GM23248 (cell line): ENCODE measurements at regions not wholly inside any gene's neighbourhood (a gene's known extent, or its start where the extent isn't known, plus 50 kb on each side); places are given as distances from the start of the nearest gene placed in this dataset.

Source experiments
- DNase-seq: peaks from one replicate; pipeline ENCODE4 v3.0.0-alpha.2; 2015
- H2AFZ ChIP-seq: fragments of 200-600 bp; sonication (generic); 2 replicates; pipeline ENCODE4 v1.6.1; 2016; ENCODE audit warnings: antibody characterized with exemption
- H3F3A ChIP-seq: fragments of 200-600 bp; sonication (generic); 2 replicates; pipeline ENCODE4 v1.6.1; 2016; ENCODE audit warnings: mild to moderate bottlenecking, antibody characterized with exemption, mixed run types; ENCODE audit not compliant: insufficient read depth
- H3K27ac ChIP-seq: fragments of 200-600 bp; sonication (generic); 2 replicates; pipeline ENCODE4 v1.5.1; 2016; ENCODE audit warnings: mild to moderate bottlenecking
- H3K27me3 ChIP-seq: fragments of 200-600 bp; sonication (generic); replicated peaks from 2 replicates; pipeline ENCODE4 v1.6.1; 2016; ENCODE audit warnings: mild to moderate bottlenecking; ENCODE audit not compliant: insufficient read depth
- H3K36me3 ChIP-seq: fragments of 200-600 bp; sonication (generic); 2 replicates; pipeline ENCODE4 v1.6.1; 2016; ENCODE audit warnings: low read depth, mild to moderate bottlenecking
- H3K4me1 ChIP-seq: fragments of 200-600 bp; sonication (generic); 2 replicates; pipeline ENCODE4 v1.6.1; 2016; ENCODE audit warnings: mild to moderate bottlenecking; ENCODE audit not compliant: insufficient read depth
- H3K4me2 ChIP-seq: fragments of 200-600 bp; sonication (generic); one replicate; pipeline ENCODE4 v1.6.1; 2016; ENCODE audit warnings: mild to moderate bottlenecking; ENCODE audit not compliant: unreplicated experiment
- H3K4me3 ChIP-seq: fragments of 200-600 bp; sonication (generic); 2 replicates; pipeline ENCODE4 v1.5.1; 2016; ENCODE audit warnings: mild to moderate bottlenecking
- H3K79me2 ChIP-seq: fragments of 200-600 bp; sonication (generic); 2 replicates; pipeline ENCODE4 v1.6.1; 2016; ENCODE audit warnings: mild to moderate bottlenecking; ENCODE audit not compliant: insufficient read depth
- H3K9ac ChIP-seq: fragments of 200-600 bp; sonication (generic); 2 replicates; pipeline ENCODE4 v1.6.1; 2016; ENCODE audit warnings: mild to moderate bottlenecking
- H3K9me2 ChIP-seq: fragments of 200-600 bp; sonication (generic); 2 replicates; pipeline ENCODE4 v1.6.1; 2016; ENCODE audit warnings: mixed run types, mild to moderate bottlenecking, moderate library complexity; ENCODE audit not compliant: insufficient read depth
- H3K9me3 ChIP-seq: fragments of 200-600 bp; sonication (generic); one replicate; pipeline ENCODE4 v1.6.1; 2017; ENCODE audit warnings: low read depth
- H4K20me1 ChIP-seq: fragments of 200-600 bp; sonication (generic); 2 replicates; pipeline ENCODE4 v1.6.0; 2016; ENCODE audit not compliant: insufficient read depth
- EZH2 ChIP-seq: fragments of 200-600 bp; sonication (generic); IDR thresholded peaks from 2 replicates; pipeline ENCODE4 v1.6.1; 2018; ENCODE audit warnings: antibody characterized with exemption, mild to moderate bottlenecking; ENCODE audit not compliant: insufficient read depth, poor library complexity, severe bottlenecking
- EZH2phosphoT487 ChIP-seq: fragments of 200-600 bp; sonication (generic); IDR thresholded peaks from 2 replicates; pipeline ENCODE4 v1.6.1; 2018; ENCODE audit warnings: antibody characterized with exemption, moderate library complexity, mild to moderate bottlenecking, low read depth; ENCODE audit not compliant: insufficient read depth
- WGBS, 2 experiments: methylation state at CpG; one replicate each; pipeline ENCODE4 v1.1.6; 2015 to 2017; ENCODE audit warnings: low lambda C conversion rate in 2 of 2, low coverage in 1 of 2; ENCODE audit errors: missing lambda C conversion rate in 2 of 2; 5-methylcytosine and 5-hydroxymethylcytosine counted together
- in situ Hi-C: fragments of 300-500 bp; cut with MboI; formaldehyde crosslinking; loops from 2 replicates; pipeline ENCODE4 v1.15.0; 2020

DNA sequence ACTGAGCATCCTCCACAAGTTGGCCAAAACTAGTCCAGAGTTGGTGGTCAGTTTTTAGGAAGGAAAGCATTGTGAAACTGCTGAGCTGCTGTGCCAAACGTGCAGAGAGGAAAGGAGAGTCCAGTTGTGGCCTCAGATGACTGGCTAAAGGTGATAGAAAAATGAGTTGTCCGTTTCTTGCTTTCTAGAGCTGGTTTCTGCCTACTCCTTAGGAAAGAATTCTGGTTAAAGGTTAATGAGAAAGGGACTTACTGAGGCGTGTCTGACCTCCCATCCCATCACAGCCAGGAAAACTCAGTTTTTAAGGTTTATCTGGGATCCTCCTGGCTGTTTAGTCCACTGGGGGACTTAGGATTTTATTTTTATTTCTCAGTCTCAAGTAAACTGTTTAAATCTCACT lies 1186.3 kb downstream of the UQCRFS1 start:
- Histone ChIP-seq H3K9me2 (no peaks in the 10 kb centered on the region), H4K20me1 (no peaks in the 10 kb centered on the region), H3K4me1 (no peaks in the 10 kb centered on the region), H2AFZ (no peak overlapping the region), H3K9me3 (no peaks in the 10 kb centered on the region), H3K36me3 (no peaks in the 10 kb centered on the region), H3K9ac (no peak overlapping the region), H3K27me3 (no peaks in the 10 kb centered on the region), H3K4me3 (no peak overlapping the region), H3K79me2 (no peaks in the 10 kb centered on the region), H3K27ac (no peak overlapping the region), H3F3A (no peaks in the 10 kb centered on the region), H3K4me2 (no peak overlapping the region)
- 2 to 6% methylated on average over 3 of the region's 3 CpGs for WGBS, 2 experiments
- TF ChIP-seq EZH2 (no peak), EZH2phosphoT487 (no peak)
- DNase-seq = no peak
- in situ Hi-C loops = no loop called here

DNA sequence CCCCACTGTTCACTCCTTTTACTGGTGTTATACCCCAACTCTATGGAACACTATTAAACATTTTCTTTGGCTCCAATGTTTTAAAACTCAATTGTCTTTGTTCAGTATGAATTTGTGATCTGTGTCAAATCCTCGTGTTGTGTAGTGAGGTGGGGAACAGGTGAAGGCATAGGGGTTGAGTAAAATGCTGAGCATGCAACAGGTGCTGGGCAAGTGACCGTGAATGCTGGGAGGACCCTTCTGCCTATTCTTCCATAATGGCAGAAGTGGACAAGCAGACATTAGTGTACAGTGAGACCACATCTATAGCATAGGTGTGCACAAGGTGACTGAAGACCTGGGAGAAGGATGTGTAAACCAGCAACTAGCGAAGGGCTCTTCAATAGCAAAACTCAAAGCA lies 1188.0 kb downstream of the UQCRFS1 start:
- TF ChIP-seq EZH2phosphoT487 (no peak), EZH2 (no peak)
- H3K79me2 ChIP-seq = no peaks in the 10 kb centered on the region
- no peak overlapping the region for H3K4me2 ChIP-seq
- no peaks in the 10 kb centered on the region for H3K36me3 ChIP-seq
- no peak for DNase-seq
- H4K20me1 ChIP-seq = no peaks in the 10 kb centered on the region
- H3K27ac ChIP-seq = no peak overlapping the region
- WGBS, 2 experiments = 21 to 22% methylated on average over 3 of the region's 3 CpGs
- H3K4me3 ChIP-seq = no peak overlapping the region
- H3F3A ChIP-seq = no peaks in the 10 kb centered on the region
- H3K9ac ChIP-seq = no peak overlapping the region
- H3K9me2 ChIP-seq = no peaks in the 10 kb centered on the region
- in situ Hi-C loops = no loop called here
- H3K4me1 ChIP-seq = no peaks in the 10 kb centered on the region
- no peak overlapping the region for H2AFZ ChIP-seq
- H3K9me3 ChIP-seq = no peaks in the 10 kb centered on the region
- no peaks in the 10 kb centered on the region for H3K27me3 ChIP-seq

DNA sequence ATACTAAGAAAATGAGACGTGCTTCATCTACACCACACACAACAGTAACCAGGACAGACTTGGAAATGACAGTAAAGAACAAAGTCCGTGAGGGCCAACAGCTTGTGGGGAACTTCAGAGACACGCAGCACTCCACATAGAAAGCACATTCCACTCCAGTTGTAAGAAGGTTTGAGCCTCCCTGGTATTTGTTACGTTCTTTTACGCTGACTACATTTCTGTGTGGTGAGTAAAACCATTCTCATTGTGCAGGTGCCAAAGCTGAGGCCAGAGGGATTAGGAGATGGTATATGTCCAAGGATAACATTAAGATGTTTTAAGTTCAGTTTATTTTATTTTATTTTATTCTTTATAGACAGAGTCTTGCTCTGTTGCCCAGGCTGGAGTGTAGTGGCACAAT lies 1189.9 kb downstream of the UQCRFS1 start:
- no peak overlapping the region for H2AFZ ChIP-seq
- H3K27ac ChIP-seq = no peak overlapping the region
- H3K36me3 ChIP-seq = no peaks in the 10 kb centered on the region
- DNase-seq = peak; percentile 43
- in situ Hi-C loops = no loop called here
- H3K27me3 ChIP-seq = no peaks in the 10 kb centered on the region
- H3K9ac ChIP-seq = no peak overlapping the region
- H4K20me1 ChIP-seq = no peaks in the 10 kb centered on the region
- H3K4me3 ChIP-seq = no peak overlapping the region
- no peak overlapping the region for H3K4me2 ChIP-seq
- no peaks in the 10 kb centered on the region for H3K4me1 ChIP-seq
- no peak for TF ChIP-seq EZH2phosphoT487
- no peak for TF ChIP-seq EZH2
- 17 to 27% methylated on average over 5 of the region's 5 CpGs for WGBS, 2 experiments
- no peaks in the 10 kb centered on the region for H3F3A ChIP-seq
- H3K9me2 ChIP-seq = no peaks in the 10 kb centered on the region
- H3K79me2 ChIP-seq = no peaks in the 10 kb centered on the region
- no peaks in the 10 kb centered on the region for H3K9me3 ChIP-seq

DNA sequence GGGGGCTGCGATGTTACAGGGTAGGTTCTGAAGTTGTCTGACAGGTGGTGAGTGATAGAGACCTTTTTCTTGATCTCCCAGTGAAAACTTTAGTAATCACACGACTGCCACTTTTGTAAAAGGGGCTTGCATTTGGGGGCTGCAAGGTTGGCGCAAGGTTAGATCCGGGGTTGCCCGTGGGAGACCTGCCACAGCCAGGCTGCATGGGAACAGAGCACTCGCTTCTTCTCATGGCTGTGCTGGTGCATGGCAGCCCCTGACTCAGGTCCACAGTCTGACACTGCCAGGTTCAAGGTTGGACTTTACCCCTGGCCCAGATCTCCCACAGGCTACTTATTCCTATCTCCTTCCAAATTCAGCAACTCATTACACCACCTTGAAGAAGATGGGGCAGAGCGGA lies 1190.4 kb downstream of the UQCRFS1 start:
- no peak overlapping the region for H3K4me2 ChIP-seq
- no peaks in the 10 kb centered on the region for H3F3A ChIP-seq
- no peak overlapping the region for H3K4me3 ChIP-seq
- no peaks in the 10 kb centered on the region for H3K27me3 ChIP-seq
- no peak for DNase-seq
- no peak for TF ChIP-seq EZH2phosphoT487
- TF ChIP-seq EZH2 = no peak
- no peaks in the 10 kb centered on the region for H3K9me3 ChIP-seq
- no peaks in the 10 kb centered on the region for H3K4me1 ChIP-seq
- H3K36me3 ChIP-seq = no peaks in the 10 kb centered on the region
- no peak overlapping the region for H3K27ac ChIP-seq
- no peaks in the 10 kb centered on the region for H3K79me2 ChIP-seq
- H4K20me1 ChIP-seq = no peaks in the 10 kb centered on the region
- H2AFZ ChIP-seq = no peak overlapping the region
- H3K9me2 ChIP-seq = no peaks in the 10 kb centered on the region
- no peak overlapping the region for H3K9ac ChIP-seq
- 36 to 47% methylated on average over 7 of the region's 7 CpGs for WGBS, 2 experiments
- in situ Hi-C loops = no loop called here
